Smooth muscle cell (in vitro differentiated cells): ENCODE measurements at regions not wholly inside any gene's neighbourhood (a gene's known extent, or its start where the extent isn't known, plus 50 kb on each side); places are given as distances from the start of the nearest gene placed in this dataset.

ENCODE experiments used
- DNase-seq: peaks from one replicate; lab custom pipeline; 2025; ENCODE audit not compliant: unreplicated experiment; lab: John Stamatoyannopoulos, UW
- H2AFZ ChIP-seq: fragments of 200-600 bp; sonication (generic); 2 replicates; pipeline ENCODE4 v1.6.0; 2016; ENCODE audit warnings: antibody characterized with exemption, low read depth, mild to moderate bottlenecking
- H3F3A ChIP-seq: fragments of 200-600 bp; sonication (generic); 2 replicates; pipeline ENCODE4 v1.6.0; 2017; ENCODE audit warnings: antibody characterized with exemption, low read depth
- H3K27ac ChIP-seq: fragments of 200-600 bp; sonication (generic); 2 replicates; pipeline ENCODE4 v1.5.1; 2016; ENCODE audit warnings: low read depth, mild to moderate bottlenecking
- H3K27me3 ChIP-seq: fragments of 200-600 bp; sonication (generic); 2 replicates; pipeline ENCODE4 v1.6.1; 2016; ENCODE audit warnings: low read depth, mild to moderate bottlenecking
- H3K36me3 ChIP-seq: fragments of 200-600 bp; sonication (generic); 2 replicates; pipeline ENCODE4 v1.5.1; 2016; ENCODE audit warnings: low read depth
- H3K4me1 ChIP-seq: fragments of 200-600 bp; sonication (generic); 2 replicates; pipeline ENCODE4 v1.5.1; 2016; ENCODE audit warnings: low read depth
- H3K4me2 ChIP-seq: fragments of 200-600 bp; sonication (generic); 2 replicates; pipeline ENCODE4 v1.6.0; 2016; ENCODE audit warnings: mild to moderate bottlenecking
- H3K4me3 ChIP-seq: fragments of 200-600 bp; sonication (generic); 2 replicates; pipeline ENCODE4 v1.5.1; 2016; ENCODE audit warnings: mild to moderate bottlenecking
- H3K79me2 ChIP-seq: fragments of 200-600 bp; sonication (generic); 2 replicates; pipeline ENCODE4 v1.6.0; 2016; ENCODE audit warnings: low read depth, mild to moderate bottlenecking
- H3K9ac ChIP-seq: fragments of 200-600 bp; sonication (generic); 2 replicates; pipeline ENCODE4 v1.6.0; 2016; ENCODE audit warnings: low read depth
- H3K9me3 ChIP-seq: fragments of 200-600 bp; sonication (generic); replicated peaks from 2 replicates; pipeline ENCODE4 v1.5.1; 2016; ENCODE audit warnings: low read depth
- H4K20me1 ChIP-seq: fragments of 200-600 bp; sonication (generic); 2 replicates; pipeline ENCODE4 v1.6.0; 2016; ENCODE audit warnings: low read depth
- CTCF ChIP-seq: fragments of 200-600 bp; sonication (generic); IDR thresholded peaks from 2 replicates; pipeline ENCODE4 v1.5.1; 2017; ENCODE audit warnings: borderline replicate concordance, mild to moderate bottlenecking, antibody characterized with exemption; ENCODE audit not compliant: insufficient read depth, poor library complexity, severe bottlenecking
- WGBS: methylation state at CpG from one replicate; pipeline ENCODE4 v1.1.7; 2016; ENCODE audit warnings: low lambda C conversion rate; 5-methylcytosine and 5-hydroxymethylcytosine counted together

DNA sequence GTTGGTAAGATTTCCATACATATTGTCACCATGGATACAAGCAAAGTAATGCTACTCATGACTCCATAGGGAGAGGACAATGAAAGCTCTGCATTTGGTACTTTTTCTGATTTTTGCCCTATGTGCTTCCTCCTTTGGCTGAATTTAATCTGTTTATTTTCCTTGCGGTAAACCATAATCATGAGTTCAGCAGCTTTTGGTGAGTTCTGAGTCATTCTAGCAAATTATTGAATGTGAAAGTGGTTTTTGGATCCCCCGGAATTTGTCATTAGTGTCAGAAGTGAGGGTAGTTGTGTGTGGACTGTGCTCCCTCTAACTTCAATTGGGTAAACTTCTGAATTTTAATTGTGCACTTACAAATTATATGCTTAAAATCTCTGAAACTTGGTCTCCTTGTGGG lies 170.3 kb downstream of the MOSPD2 start:
- no peaks in the 10 kb centered on the region for H3K36me3 ChIP-seq
- H3K9ac ChIP-seq, result no peak overlapping the region
- no peak for TF ChIP-seq CTCF
- 93% methylated on average over 2 of the region's 2 CpGs for WGBS
- no peaks in the 10 kb centered on the region for H3F3A ChIP-seq
- H4K20me1 ChIP-seq, result no peaks in the 10 kb centered on the region
- no peaks in the 10 kb centered on the region for H3K27me3 ChIP-seq
- no peak overlapping the region for H3K4me2 ChIP-seq
- no peaks in the 10 kb centered on the region for H3K4me1 ChIP-seq
- H3K9me3 ChIP-seq, result no peaks in the 10 kb centered on the region
- H3K27ac ChIP-seq, result no peak overlapping the region
- no peak overlapping the region for H3K4me3 ChIP-seq
- no peak for DNase-seq
- H2AFZ ChIP-seq, result no peak overlapping the region
- no peaks in the 10 kb centered on the region for H3K79me2 ChIP-seq

DNA sequence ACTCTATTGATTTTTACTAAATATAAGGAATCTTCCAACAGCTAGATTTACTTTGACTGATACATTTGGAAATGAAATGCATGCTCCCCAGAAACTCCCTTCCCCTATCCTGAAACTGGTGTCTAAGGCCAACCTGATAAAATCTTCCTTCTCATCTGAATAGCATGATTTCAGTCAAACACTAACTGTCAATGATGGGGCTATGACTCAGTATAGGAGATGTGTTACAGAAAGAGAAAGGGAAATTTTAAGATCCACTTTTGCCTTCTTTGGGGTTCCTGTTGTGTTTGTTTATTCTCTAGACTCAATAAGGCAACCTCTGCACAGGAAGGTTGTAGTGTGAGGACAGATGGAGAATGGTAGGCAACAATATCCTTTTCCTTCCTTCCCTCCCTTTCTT lies 160.7 kb downstream of the MOSPD2 start:
- H3K4me2 ChIP-seq, result no peak overlapping the region
- H3K36me3 ChIP-seq, result no peaks in the 10 kb centered on the region
- no peak overlapping the region for H3K27ac ChIP-seq
- TF ChIP-seq CTCF, result no peak
- H3K9ac ChIP-seq, result no peak overlapping the region
- no peaks in the 10 kb centered on the region for H3K27me3 ChIP-seq
- H3K4me1 ChIP-seq, result no peaks in the 10 kb centered on the region
- DNase-seq, result no peak
- no peaks in the 10 kb centered on the region for H3K79me2 ChIP-seq
- no peaks in the 10 kb centered on the region for H4K20me1 ChIP-seq
- no peak overlapping the region for H2AFZ ChIP-seq
- no peak overlapping the region for H3K4me3 ChIP-seq
- H3K9me3 ChIP-seq, result no peaks in the 10 kb centered on the region
- no peaks in the 10 kb centered on the region for H3F3A ChIP-seq

GRCh38 chrX:15017491-15017890 lies 144.3 kb downstream of the MOSPD2 start:
- no peak for DNase-seq
- Histone ChIP-seq H2AFZ (no peak overlapping the region), H3K4me1 (no peaks in the 10 kb centered on the region), H3K4me3 (no peak overlapping the region), H3K27ac (no peak overlapping the region), H3F3A (no peaks in the 10 kb centered on the region), H3K9ac (no peak overlapping the region), H3K36me3 (no peaks in the 10 kb centered on the region), H3K4me2 (no peak overlapping the region), H3K9me3 (no peaks in the 10 kb centered on the region), H4K20me1 (no peaks in the 10 kb centered on the region), H3K27me3 (no peaks in the 10 kb centered on the region), H3K79me2 (no peaks in the 10 kb centered on the region)
- 68% methylated on average over 3 of the region's 3 CpGs for WGBS
- TF ChIP-seq CTCF, result no peak

GRCh38 chrX:15016051-15016450 lies 142.8 kb downstream of the MOSPD2 start:
- no peaks in the 10 kb centered on the region for H3K36me3 ChIP-seq
- TF ChIP-seq CTCF, result no peak
- no peak overlapping the region for H3K9ac ChIP-seq
- no peak overlapping the region for H3K4me3 ChIP-seq
- H3K27ac ChIP-seq, result no peak overlapping the region
- no peaks in the 10 kb centered on the region for H4K20me1 ChIP-seq
- no peaks in the 10 kb centered on the region for H3K27me3 ChIP-seq
- H3K4me2 ChIP-seq, result no peak overlapping the region
- DNase-seq, result no peak
- no peak overlapping the region for H2AFZ ChIP-seq
- H3F3A ChIP-seq, result no peaks in the 10 kb centered on the region
- no peaks in the 10 kb centered on the region for H3K4me1 ChIP-seq
- no peaks in the 10 kb centered on the region for H3K9me3 ChIP-seq
- no peaks in the 10 kb centered on the region for H3K79me2 ChIP-seq
- WGBS, result 46% methylated on average over 1 of the region's 1 CpG
